HepG2 (cell line): ENCODE measurements at regions not wholly inside any gene's neighbourhood (a gene's known extent, or its start where the extent isn't known, plus 50 kb on each side); places are given as distances from the start of the nearest gene placed in this dataset.

Experiments used
- AKAP8 ChIP-seq: sonication (generic); formaldehyde crosslinking; IDR thresholded peaks from 2 replicates; pipeline ENCODE4 v1.5.1; 2020; ENCODE audit warnings: mild to moderate bottlenecking, missing genetic modification reagents
- BHLHE40 ChIP-seq: IDR thresholded peaks from 2 replicates; pipeline ENCODE4 v1.6.1; 2011; ENCODE audit warnings: low read length, improper control_type of control experiment
- GATAD2A ChIP-seq: IDR thresholded peaks from 2 replicates; pipeline ENCODE4 v1.6.1; 2016
- HNRNPK ChIP-seq: fragments of 200-400 bp; formaldehyde crosslinking; IDR thresholded peaks from 2 replicates; pipeline ENCODE4 v1.6.1; 2018; ENCODE audit warnings: low read length, low read depth, moderate library complexity, mild to moderate bottlenecking; ENCODE audit not compliant: poor library complexity, severe bottlenecking
- HNRNPL ChIP-seq: fragments of 200-400 bp; formaldehyde crosslinking; IDR thresholded peaks from 2 replicates; pipeline ENCODE4 v1.6.1; 2017; ENCODE audit warnings: mild to moderate bottlenecking, low read depth, low read length
- KMT2B ChIP-seq: IDR thresholded peaks from 2 replicates; pipeline ENCODE4 v1.6.1; 2016; ENCODE audit warnings: missing genetic modification reagents, missing compliant biosample characterization
- MAFG ChIP-seq: sonication (generic); formaldehyde crosslinking; IDR thresholded peaks from 2 replicates; pipeline ENCODE4 v1.5.1; 2020; ENCODE audit warnings: mild to moderate bottlenecking, missing genetic modification reagents
- MZF1 ChIP-seq: sonication (generic); formaldehyde crosslinking; IDR thresholded peaks from 2 replicates; pipeline ENCODE4 v1.8.1; 2023; ENCODE audit warnings: mild to moderate bottlenecking, missing genetic modification reagents, borderline replicate concordance
- PITX1 ChIP-seq: sonication (generic); formaldehyde crosslinking; IDR thresholded peaks from 2 replicates; pipeline ENCODE4 v1.5.1; 2020; ENCODE audit warnings: mild to moderate bottlenecking, missing genetic modification reagents
- PRPF4 ChIP-seq: fragments of 200-400 bp; formaldehyde crosslinking; IDR thresholded peaks from 2 replicates; pipeline ENCODE4 v1.6.1; 2016; ENCODE audit warnings: low read length, low read depth; ENCODE audit not compliant: poor library complexity, severe bottlenecking
- UBTF ChIP-seq: sonication (generic); formaldehyde crosslinking; IDR thresholded peaks from 2 replicates; pipeline ENCODE4 v1.4.0; 2020; ENCODE audit warnings: mild to moderate bottlenecking, missing genetic modification reagents
- YEATS2 ChIP-seq: sonication (generic); formaldehyde crosslinking; IDR thresholded peaks from 2 replicates; pipeline ENCODE4 v1.4.0; 2020; ENCODE audit warnings: missing genetic modification reagents, borderline replicate concordance
- ZMYM3 ChIP-seq: sonication (generic); formaldehyde crosslinking; IDR thresholded peaks from 2 replicates; pipeline ENCODE4 v1.5.1; 2020; ENCODE audit warnings: mild to moderate bottlenecking, missing genetic modification reagents
- ZNF225 ChIP-seq: sonication (generic); formaldehyde crosslinking; IDR thresholded peaks from 2 replicates; pipeline ENCODE4 v1.4.0; 2020; ENCODE audit warnings: mild to moderate bottlenecking, missing genetic modification reagents
- ZNF281 ChIP-seq: sonication (generic); formaldehyde crosslinking; IDR thresholded peaks from 2 replicates; pipeline ENCODE4 v1.4.0; 2020; ENCODE audit warnings: missing genetic modification reagents, borderline replicate concordance
- ZNF589 ChIP-seq: sonication (generic); formaldehyde crosslinking; conservative IDR thresholded peaks from 2 replicates; pipeline ENCODE4 v1.8.0; 2022; ENCODE audit warnings: mild to moderate bottlenecking, moderate library complexity, missing genetic modification reagents
- ZNF619 ChIP-seq: sonication (generic); formaldehyde crosslinking; IDR thresholded peaks from 2 replicates; pipeline ENCODE4 v1.4.0; 2020; ENCODE audit warnings: mild to moderate bottlenecking, missing genetic modification reagents
- ZNF687 ChIP-seq: sonication (generic); formaldehyde crosslinking; IDR thresholded peaks from 2 replicates; pipeline ENCODE4 v1.5.1; 2020; ENCODE audit warnings: mild to moderate bottlenecking, missing genetic modification reagents, moderate library complexity
- ZNF710 ChIP-seq: sonication (generic); formaldehyde crosslinking; IDR thresholded peaks from 2 replicates; pipeline ENCODE4 v1.5.0; 2020; ENCODE audit warnings: mild to moderate bottlenecking, missing genetic modification reagents, borderline replicate concordance
- ZNF766 ChIP-seq: sonication (generic); formaldehyde crosslinking; IDR thresholded peaks from 2 replicates; pipeline ENCODE4 v1.5.0; 2020; ENCODE audit warnings: missing genetic modification reagents, borderline replicate concordance

GRCh38 chr3:72572489-72573007 is 275.7 kb downstream of the SHQ1 start (continued):
- peak; percentile 68 for TF ChIP-seq ZNF687 (CRISPR knock-in tag)
- TF ChIP-seq MAFG, result no peak
- no peak for TF ChIP-seq HNRNPK
- TF ChIP-seq ZNF589 (CRISPR knock-in tag), result no peak
- TF ChIP-seq YEATS2, result no peak
- no peak for TF ChIP-seq GATAD2A
- no peak for TF ChIP-seq PITX1 (CRISPR knock-in tag)
- TF ChIP-seq HNRNPL, result no peak
- no peak for TF ChIP-seq MZF1
- TF ChIP-seq ZNF281 (CRISPR knock-in tag), result no peak
- no peak for TF ChIP-seq ZNF710 (CRISPR knock-in tag)
- TF ChIP-seq KMT2B (CRISPR knock-in tag), result no peak
- TF ChIP-seq ZNF766 (CRISPR knock-in tag), result no peak
- no peak for TF ChIP-seq UBTF (CRISPR knock-in tag)
- no peak for TF ChIP-seq BHLHE40
- peak; percentile 26 for TF ChIP-seq PRPF4
- peak; percentile 23; the same call in 1 of the 2 replicates for TF ChIP-seq ZMYM3 (CRISPR knock-in tag)
- no peak for TF ChIP-seq ZNF619 (CRISPR knock-in tag)
- no peak for TF ChIP-seq ZNF225 (CRISPR knock-in tag)
- no peak for TF ChIP-seq AKAP8 (CRISPR knock-in tag)
